ENCODE measurements at regions not wholly inside any gene's neighbourhood (a gene's known extent, or its start where the extent isn't known, plus 50 kb on each side); places are given as distances from the start of the nearest gene placed in this dataset.

DNA sequence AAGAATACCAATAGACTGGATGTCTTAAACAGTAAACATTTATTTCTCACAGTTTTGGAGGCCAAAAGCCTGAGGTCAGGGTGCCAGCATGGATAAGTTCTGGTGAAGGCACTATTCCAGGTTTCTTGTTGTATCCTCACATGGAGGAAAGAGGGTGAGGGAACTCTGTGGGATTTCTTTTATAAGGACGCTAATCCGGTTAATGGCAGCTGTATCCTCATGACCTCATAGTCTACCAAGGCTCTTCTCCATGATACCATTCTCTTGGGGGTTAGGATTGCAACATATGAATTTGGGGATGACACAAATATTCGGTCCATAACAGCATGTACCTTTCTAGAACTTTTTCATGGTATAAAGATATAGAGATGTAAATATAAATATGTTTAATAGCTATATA lies 412.0 kb downstream of the LMO7 start:
- no peaks in the 10 kb centered on the region for H3K27me3 ChIP-seq
- no peak overlapping the region for H3K4me3 ChIP-seq
- intact Hi-C loops (cut with DNase I), result no loop called here
- no peaks in the 10 kb centered on the region for H3K4me1 ChIP-seq
- no peaks in the 10 kb centered on the region for H3K9me3 ChIP-seq
- DNase-seq (ENCODE audit: extremely low spot score in 2 of 2), result no peak
- H3K27ac ChIP-seq, result no peak overlapping the region
- TF ChIP-seq, protein P1, sequence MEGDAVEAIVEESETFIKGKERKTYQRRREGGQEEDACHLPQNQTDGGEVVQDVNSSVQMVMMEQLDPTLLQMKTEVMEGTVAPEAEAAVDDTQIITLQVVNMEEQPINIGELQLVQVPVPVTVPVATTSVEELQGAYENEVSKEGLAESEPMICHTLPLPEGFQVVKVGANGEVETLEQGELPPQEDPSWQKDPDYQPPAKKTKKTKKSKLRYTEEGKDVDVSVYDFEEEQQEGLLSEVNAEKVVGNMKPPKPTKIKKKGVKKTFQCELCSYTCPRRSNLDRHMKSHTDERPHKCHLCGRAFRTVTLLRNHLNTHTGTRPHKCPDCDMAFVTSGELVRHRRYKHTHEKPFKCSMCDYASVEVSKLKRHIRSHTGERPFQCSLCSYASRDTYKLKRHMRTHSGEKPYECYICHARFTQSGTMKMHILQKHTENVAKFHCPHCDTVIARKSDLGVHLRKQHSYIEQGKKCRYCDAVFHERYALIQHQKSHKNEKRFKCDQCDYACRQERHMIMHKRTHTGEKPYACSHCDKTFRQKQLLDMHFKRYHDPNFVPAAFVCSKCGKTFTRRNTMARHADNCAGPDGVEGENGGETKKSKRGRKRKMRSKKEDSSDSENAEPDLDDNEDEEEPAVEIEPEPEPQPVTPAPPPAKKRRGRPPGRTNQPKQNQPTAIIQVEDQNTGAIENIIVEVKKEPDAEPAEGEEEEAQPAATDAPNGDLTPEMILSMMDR (IDR thresholded peaks at IDR 0.05), result no peak
- TF ChIP-seq POLR2AphosphoS5 (IDR thresholded peaks at IDR 0.05; ENCODE audit: insufficient read depth in 1 of 2, low read depth in 1 of 2), result no peak
- no peak for TF ChIP-seq POLR2A (IDR thresholded peaks at IDR 0.05)
- no peaks in the 10 kb centered on the region for H3K36me3 ChIP-seq

DNA sequence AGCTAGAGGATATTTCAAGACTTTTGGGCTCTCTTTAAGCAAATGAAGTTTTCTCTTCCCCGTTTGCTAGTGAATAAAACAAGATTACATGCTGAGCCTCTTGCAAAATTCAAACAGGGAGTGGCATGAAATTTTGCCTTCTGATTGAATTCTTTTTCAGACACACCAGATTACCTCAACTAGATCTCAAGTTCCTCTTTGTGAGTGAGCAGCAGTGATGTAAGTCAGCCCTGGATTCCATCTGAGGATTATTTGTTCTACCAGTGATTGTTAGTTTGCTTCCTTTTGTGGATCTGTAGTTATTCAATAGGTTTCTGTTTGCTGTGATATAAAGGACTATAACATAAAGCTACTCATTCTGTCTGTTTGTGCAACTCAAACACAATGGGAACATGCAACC lies 407.7 kb downstream of the LMO7 start:
- Histone ChIP-seq H3K27ac (no peak overlapping the region), H3K4me1 (no peaks in the 10 kb centered on the region), H3K36me3 (no peaks in the 10 kb centered on the region), H3K4me3 (no peak overlapping the region), H3K9me3 (no peaks in the 10 kb centered on the region), H3K27me3 (no peaks in the 10 kb centered on the region)
- intact Hi-C loops (cut with DNase I), result no loop called here
- TF ChIP-seq POLR2A (IDR thresholded peaks at IDR 0.05) (no peak), POLR2AphosphoS5 (IDR thresholded peaks at IDR 0.05; ENCODE audit: insufficient read depth in 1 of 2, low read depth in 1 of 2) (no peak)
- TF ChIP-seq, protein P1 (IDR thresholded peaks at IDR 0.05), result no peak
- DNase-seq (ENCODE audit: extremely low spot score in 2 of 2), result no peak

DNA sequence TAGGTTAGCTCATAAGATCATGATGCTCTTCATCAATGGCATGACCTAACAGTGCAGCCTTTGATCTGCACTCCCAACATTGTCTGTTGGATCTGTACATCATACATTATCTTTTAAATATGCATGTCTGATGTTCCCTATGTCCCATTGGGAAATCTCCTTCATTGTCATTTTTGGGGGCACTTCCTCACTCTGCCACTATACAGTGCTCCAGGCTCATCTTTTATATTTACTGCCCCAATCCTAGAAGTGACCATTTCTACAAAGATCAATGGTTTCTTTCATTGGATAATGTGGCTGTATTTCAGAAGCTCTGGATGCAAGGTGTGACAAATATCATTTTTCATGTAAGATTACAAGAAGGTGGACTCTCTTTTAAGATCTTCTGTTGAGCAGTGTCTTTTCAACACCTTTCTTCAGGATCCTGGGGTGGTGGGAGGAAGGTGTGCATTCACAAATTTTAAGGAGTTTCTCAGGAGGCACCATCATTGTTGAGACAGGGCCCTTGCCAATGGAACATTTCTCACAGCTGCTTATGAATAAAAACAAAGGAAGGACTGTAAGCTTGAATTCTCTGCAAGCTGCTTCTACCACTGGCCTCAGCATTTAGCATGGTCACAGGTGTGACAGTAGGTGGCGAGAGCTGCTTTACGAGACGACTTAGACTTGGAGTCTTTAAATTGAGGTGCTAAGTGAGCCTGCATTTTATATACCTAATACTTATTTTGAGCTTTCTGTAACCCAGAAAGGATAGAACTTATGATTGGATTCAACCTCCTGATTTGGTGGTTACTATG lies 403.0 kb downstream of the LMO7 start:
- no peak for TF ChIP-seq POLR2AphosphoS5 (IDR thresholded peaks at IDR 0.05; ENCODE audit: insufficient read depth in 1 of 2, low read depth in 1 of 2)
- TF ChIP-seq, protein P1 (IDR thresholded peaks at IDR 0.05), result no peak
- no peak for TF ChIP-seq POLR2A (IDR thresholded peaks at IDR 0.05)
- no peak overlapping the region for H3K27ac ChIP-seq
- H3K36me3 ChIP-seq, result no peaks in the 10 kb centered on the region
- no peak overlapping the region for H3K4me3 ChIP-seq
- no peaks in the 10 kb centered on the region for H3K4me1 ChIP-seq
- no peak for DNase-seq (ENCODE audit: extremely low spot score in 2 of 2)
- intact Hi-C loops (cut with DNase I), result no loop called here
- no peaks in the 10 kb centered on the region for H3K27me3 ChIP-seq
- no peaks in the 10 kb centered on the region for H3K9me3 ChIP-seq

DNA sequence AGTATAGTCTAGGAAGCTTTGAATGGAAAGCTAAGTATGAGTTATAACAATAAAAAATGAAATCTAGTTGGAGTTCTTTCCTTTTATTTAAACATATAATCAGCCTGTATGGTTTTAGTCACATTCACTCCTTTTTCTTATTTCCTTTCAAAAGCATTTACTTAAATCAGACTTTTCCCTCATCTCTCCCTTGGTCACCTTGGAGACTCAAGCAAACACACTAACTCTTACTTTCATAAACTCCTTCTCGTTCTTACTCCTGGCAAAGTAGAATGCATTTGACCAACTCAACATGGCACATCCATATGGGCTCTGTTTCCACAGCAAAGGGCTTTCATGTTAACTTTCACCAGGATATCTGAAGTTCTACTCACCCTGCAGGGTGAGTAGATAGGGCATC lies 400.0 kb downstream of the LMO7 start:
- Histone ChIP-seq H3K27ac (no peak overlapping the region), H3K4me1 (no peaks in the 10 kb centered on the region), H3K9me3 (no peaks in the 10 kb centered on the region), H3K4me3 (no peak overlapping the region), H3K27me3 (no peaks in the 10 kb centered on the region), H3K36me3 (no peaks in the 10 kb centered on the region)
- intact Hi-C loops (cut with DNase I), result no loop called here
- DNase-seq (ENCODE audit: extremely low spot score in 2 of 2), result no peak
- TF ChIP-seq, protein P1 (IDR thresholded peaks at IDR 0.05), result no peak
- no peak for TF ChIP-seq POLR2AphosphoS5 (IDR thresholded peaks at IDR 0.05; ENCODE audit: insufficient read depth in 1 of 2, low read depth in 1 of 2)
- TF ChIP-seq POLR2A (IDR thresholded peaks at IDR 0.05), result no peak

DNA sequence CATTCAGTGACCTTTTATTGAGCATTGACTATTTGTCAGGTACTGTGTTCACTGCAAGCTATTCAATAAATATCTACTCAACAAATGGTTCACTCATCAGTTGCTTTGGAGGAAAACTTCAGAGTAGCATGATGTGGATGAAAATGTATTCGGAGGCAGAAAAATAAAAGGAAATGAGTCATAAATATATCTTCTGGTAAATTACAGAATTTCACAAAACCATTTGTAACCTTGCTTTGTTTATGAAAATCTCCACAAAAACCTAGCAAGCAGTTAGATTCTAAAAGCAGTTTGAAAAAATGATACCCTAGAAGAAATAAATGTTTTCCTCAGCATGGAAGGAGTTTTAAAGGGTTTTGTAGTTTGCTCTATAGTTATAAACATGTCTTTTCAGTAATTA lies 399.6 kb downstream of the LMO7 start:
- TF ChIP-seq POLR2A (IDR thresholded peaks at IDR 0.05) (no peak), POLR2AphosphoS5 (IDR thresholded peaks at IDR 0.05; ENCODE audit: insufficient read depth in 1 of 2, low read depth in 1 of 2) (no peak)
- TF ChIP-seq, protein P1 (IDR thresholded peaks at IDR 0.05), result no peak
- H3K27me3 ChIP-seq, result no peaks in the 10 kb centered on the region
- H3K27ac ChIP-seq, result no peak overlapping the region
- intact Hi-C loops (cut with DNase I), result no loop called here
- no peaks in the 10 kb centered on the region for H3K9me3 ChIP-seq
- H3K36me3 ChIP-seq, result no peaks in the 10 kb centered on the region
- DNase-seq (ENCODE audit: extremely low spot score in 2 of 2), result no peak
- H3K4me1 ChIP-seq, result no peaks in the 10 kb centered on the region
- no peak overlapping the region for H3K4me3 ChIP-seq
